ENCODE measurements at regions not wholly inside any gene's neighbourhood (a gene's known extent, or its start where the extent isn't known, plus 50 kb on each side); places are given as distances from the start of the nearest gene placed in this dataset.

DNA sequence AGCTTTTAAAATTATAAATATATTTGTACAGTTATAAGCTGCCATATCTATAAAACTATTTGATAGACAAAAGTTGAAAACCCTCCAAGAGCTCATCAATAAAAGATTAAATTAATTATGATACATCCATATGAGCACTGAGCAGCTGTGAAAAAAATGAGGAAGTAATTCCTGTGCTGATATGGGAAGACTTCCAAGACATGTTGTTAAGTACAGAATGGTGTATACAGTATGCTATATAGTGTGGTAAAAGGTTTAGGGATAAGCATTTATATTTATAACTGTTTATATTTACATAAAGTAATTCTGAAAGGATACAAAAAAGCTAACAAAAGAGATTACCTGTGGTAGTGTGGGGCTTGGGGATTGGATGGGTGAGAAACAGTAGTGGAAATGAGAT lies 92.8 kb upstream of the BMP2K start:
- ChIA-PET CTCF (ENCODE audit: partially characterized antibody) (no interaction called here), POLR2A (ENCODE audit: partially characterized antibody) (no interaction called here)
- H3K36me3 ChIP-seq (ENCODE audit: insufficient read depth, low read length), result no peaks in the 10 kb centered on the region
- no peak for DNase-seq
- H3K27me3 ChIP-seq (ENCODE audit: insufficient read depth, low read length), result no peaks in the 10 kb centered on the region
- H3K9me3 ChIP-seq (ENCODE audit: control insufficient read depth in 1 of 2, low read length in 2 of 2), result no peaks in the 10 kb centered on the region
- H3K4me3 Mint-ChIP-seq, result no peak overlapping the region
- no peaks in the 10 kb centered on the region for H3K36me3 Mint-ChIP-seq
- peaks cover 0 to 1% of the 10 kb centered on the region in 2 donors for H3K27me3 Mint-ChIP-seq
- no peaks in the 10 kb centered on the region for H3K4me1 ChIP-seq (ENCODE audit: insufficient read depth, low read length)
- no peak overlapping the region for H3K27ac Mint-ChIP-seq
- H3K9me3 Mint-ChIP-seq, result no peaks in the 10 kb centered on the region
- no peak overlapping the region for H3K27ac ChIP-seq (ENCODE audit: low read depth, low read length)
- intact Hi-C loops (cut with micrococcal nuclease), result no loop called here
- H3K4me1 Mint-ChIP-seq, result no peaks in the 10 kb centered on the region
- H3K4me3 ChIP-seq (ENCODE audit: low read length in 2 of 2), result no peak overlapping the region

DNA sequence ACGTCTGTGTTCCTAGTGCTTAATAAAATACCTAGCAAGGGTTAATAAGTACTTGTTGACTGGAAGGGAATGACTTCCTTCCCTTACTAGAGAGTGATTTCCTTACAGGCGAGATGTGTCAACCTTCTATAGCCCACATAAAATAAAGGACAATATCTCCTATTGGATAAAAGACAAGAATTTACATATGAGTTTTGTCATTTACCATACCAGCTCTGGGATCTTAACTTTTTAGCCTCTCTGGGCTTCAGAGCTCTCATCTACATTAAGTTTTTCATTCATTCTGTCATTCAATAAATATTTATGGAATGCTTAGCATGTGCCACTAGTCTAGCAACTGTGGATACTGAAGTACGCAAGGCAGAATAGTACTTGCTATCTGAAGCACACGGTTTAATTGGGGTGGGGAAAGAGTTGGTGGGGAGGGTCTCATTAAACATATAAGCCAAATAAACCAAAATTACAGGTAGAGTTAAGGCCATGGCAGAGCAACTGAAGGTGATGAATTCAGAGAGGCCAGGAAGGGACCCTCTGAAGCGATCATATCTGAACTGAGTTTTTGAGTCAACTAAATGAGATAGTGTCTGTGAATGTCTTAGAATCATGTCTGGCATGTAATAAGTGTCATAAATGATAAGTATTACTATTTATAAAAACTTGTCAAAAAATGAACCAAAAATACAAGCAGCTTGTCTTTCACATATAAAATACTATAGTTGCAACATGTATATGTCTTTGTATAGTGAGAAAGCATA lies 91.6 kb upstream of the BMP2K start:
- intact Hi-C loops (cut with micrococcal nuclease), result no loop called here
- H3K27ac ChIP-seq (ENCODE audit: low read depth, low read length), result no peak overlapping the region
- ChIA-PET POLR2A (ENCODE audit: partially characterized antibody) (no interaction called here), CTCF (ENCODE audit: partially characterized antibody) (interaction anchor here (1.2 kb wide), 1 partner anchor 11 kb away, joined by 3 read pairs; no protein-coding TSS in a partner anchor)
- no peaks in the 10 kb centered on the region for H3K36me3 ChIP-seq (ENCODE audit: insufficient read depth, low read length)
- no peak for DNase-seq
- H3K4me3 Mint-ChIP-seq, result no peak overlapping the region
- H3K4me3 ChIP-seq (ENCODE audit: low read length in 2 of 2), result no peak overlapping the region
- no peaks in the 10 kb centered on the region for H3K36me3 Mint-ChIP-seq
- peaks cover 0 to 1% of the 10 kb centered on the region in 2 donors for H3K27me3 Mint-ChIP-seq
- no peak overlapping the region for H3K27ac Mint-ChIP-seq
- no peaks in the 10 kb centered on the region for H3K27me3 ChIP-seq (ENCODE audit: insufficient read depth, low read length)
- H3K9me3 ChIP-seq (ENCODE audit: control insufficient read depth in 1 of 2, low read length in 2 of 2), result no peaks in the 10 kb centered on the region
- H3K4me1 ChIP-seq (ENCODE audit: insufficient read depth, low read length), result no peaks in the 10 kb centered on the region
- no peaks in the 10 kb centered on the region for H3K9me3 Mint-ChIP-seq
- H3K4me1 Mint-ChIP-seq, result no peaks in the 10 kb centered on the region

- Mint-ChIP-seq H3K4me1 (peaks cover 0 to 3% (median 0%) of the 10 kb centered on the region in 4 donors), H3K27ac (no peak overlapping the region), H3K4me3 (no peak overlapping the region), H3K9me3 (no peaks in the 10 kb centered on the region), H3K27me3 (no peaks in the 10 kb centered on the region), H3K36me3 (no peaks in the 10 kb centered on the region)
- DNase-seq, result no peak
- no peaks in the 10 kb centered on the region for H3K27me3 ChIP-seq (ENCODE audit: insufficient read depth, low read length)
- intact Hi-C loops (cut with micrococcal nuclease), result no loop called here
- no peaks in the 10 kb centered on the region for H3K4me1 ChIP-seq (ENCODE audit: insufficient read depth, low read length)
- no peak overlapping the region for H3K27ac ChIP-seq (ENCODE audit: low read depth, low read length)
- no peak overlapping the region for H3K4me3 ChIP-seq (ENCODE audit: low read length in 2 of 2)
- POLR2A ChIA-PET (ENCODE audit: partially characterized antibody), result no interaction called here
- H3K36me3 ChIP-seq (ENCODE audit: insufficient read depth, low read length), result no peaks in the 10 kb centered on the region
- H3K9me3 ChIP-seq (ENCODE audit: control insufficient read depth in 1 of 2, low read length in 2 of 2), result no peaks in the 10 kb centered on the region
- CTCF ChIA-PET (ENCODE audit: partially characterized antibody), result interaction anchor here (0.7 kb wide), 1 partner anchor 134 kb away, joined by 3 read pairs; no protein-coding TSS in a partner anchor
Measured at GRCh38 chr4:78687818-78688217, 88.3 kb upstream of the BMP2K start.

DNA sequence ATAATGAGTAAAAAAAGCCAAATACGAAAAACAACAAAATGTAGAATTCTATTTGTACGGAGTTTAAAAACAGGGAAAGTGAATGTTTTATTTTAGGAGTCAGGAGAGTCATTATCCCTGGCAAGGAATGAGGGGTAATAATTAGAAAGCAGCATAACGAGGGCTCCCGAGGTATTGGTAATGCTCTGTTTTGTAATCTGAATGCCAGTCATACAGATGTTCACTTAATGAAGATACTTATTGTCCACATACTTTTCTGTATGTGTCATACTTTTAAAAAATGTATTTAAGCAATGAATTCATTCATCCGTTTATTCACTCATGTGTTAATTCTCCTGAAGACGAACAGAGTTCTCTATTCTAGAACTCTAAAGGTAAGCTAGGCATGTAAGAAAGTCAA lies 87.8 kb upstream of the BMP2K start:
- H3K27ac ChIP-seq (ENCODE audit: low read depth, low read length), result no peak overlapping the region
- H3K27me3 ChIP-seq (ENCODE audit: insufficient read depth, low read length), result no peaks in the 10 kb centered on the region
- intact Hi-C loops (cut with micrococcal nuclease), result no loop called here
- Mint-ChIP-seq H3K9me3 (no peaks in the 10 kb centered on the region), H3K4me3 (no peak overlapping the region), H3K4me1 (peaks cover 0 to 3% (median 0%) of the 10 kb centered on the region in 4 donors), H3K36me3 (no peaks in the 10 kb centered on the region), H3K27ac (no peak overlapping the region), H3K27me3 (no peaks in the 10 kb centered on the region)
- no peak overlapping the region for H3K4me3 ChIP-seq (ENCODE audit: low read length in 2 of 2)
- H3K4me1 ChIP-seq (ENCODE audit: insufficient read depth, low read length), result no peaks in the 10 kb centered on the region
- ChIA-PET CTCF (ENCODE audit: partially characterized antibody) (interaction anchor here (0.7 kb wide), 1 partner anchor 134 kb away, joined by 3 read pairs; no protein-coding TSS in a partner anchor), POLR2A (ENCODE audit: partially characterized antibody) (no interaction called here)
- no peaks in the 10 kb centered on the region for H3K9me3 ChIP-seq (ENCODE audit: control insufficient read depth in 1 of 2, low read length in 2 of 2)
- DNase-seq, result no peak
- no peaks in the 10 kb centered on the region for H3K36me3 ChIP-seq (ENCODE audit: insufficient read depth, low read length)

- Mint-ChIP-seq H3K4me1 (peaks cover 0 to 3% (median 0%) of the 10 kb centered on the region in 4 donors), H3K27me3 (no peaks in the 10 kb centered on the region), H3K36me3 (no peaks in the 10 kb centered on the region), H3K4me3 (no peak overlapping the region), H3K9me3 (no peaks in the 10 kb centered on the region), H3K27ac (no peak overlapping the region)
- Histone ChIP-seq H3K36me3 (ENCODE audit: insufficient read depth, low read length) (no peaks in the 10 kb centered on the region), H3K4me1 (ENCODE audit: insufficient read depth, low read length) (no peaks in the 10 kb centered on the region), H3K27ac (ENCODE audit: low read depth, low read length) (no peak overlapping the region), H3K4me3 (ENCODE audit: low read length in 2 of 2) (no peak overlapping the region), H3K27me3 (ENCODE audit: insufficient read depth, low read length) (no peaks in the 10 kb centered on the region), H3K9me3 (ENCODE audit: control insufficient read depth in 1 of 2, low read length in 2 of 2) (no peaks in the 10 kb centered on the region)
- CTCF ChIA-PET (ENCODE audit: partially characterized antibody), result no interaction called here
- POLR2A ChIA-PET (ENCODE audit: partially characterized antibody), result no interaction called here
- no peak for DNase-seq
- intact Hi-C loops (cut with micrococcal nuclease), result no loop called here
Measured at GRCh38 chr4:78689261-78689660, 86.9 kb upstream of the BMP2K start.

GRCh38 chr4:78689700-78690323 lies 86.3 kb upstream of the BMP2K start:
- intact Hi-C loops (cut with micrococcal nuclease), result no loop called here
- peaks cover 0 to 3% (median 0%) of the 10 kb centered on the region in 4 donors for H3K4me1 Mint-ChIP-seq

GRCh38 chr4:78691334-78691754 lies 84.8 kb upstream of the BMP2K start:
- no peak for DNase-seq
- H3K4me3 Mint-ChIP-seq, result no peak overlapping the region
- H3K9me3 ChIP-seq (ENCODE audit: control insufficient read depth in 1 of 2, low read length in 2 of 2), result no peaks in the 10 kb centered on the region
- POLR2A ChIA-PET (ENCODE audit: partially characterized antibody), result no interaction called here
- no peaks in the 10 kb centered on the region for H3K27me3 ChIP-seq (ENCODE audit: insufficient read depth, low read length)
- H3K36me3 ChIP-seq (ENCODE audit: insufficient read depth, low read length), result no peaks in the 10 kb centered on the region
- H3K4me1 ChIP-seq (ENCODE audit: insufficient read depth, low read length), result no peaks in the 10 kb centered on the region
- H3K4me1 Mint-ChIP-seq, result peaks cover 0 to 3% (median 0%) of the 10 kb centered on the region in 4 donors
- intact Hi-C loops (cut with micrococcal nuclease), result no loop called here
- no peak overlapping the region for H3K4me3 ChIP-seq (ENCODE audit: low read length in 2 of 2)
- CTCF ChIA-PET (ENCODE audit: partially characterized antibody), result no interaction called here
- no peaks in the 10 kb centered on the region for H3K9me3 Mint-ChIP-seq
- no peak overlapping the region for H3K27ac ChIP-seq (ENCODE audit: low read depth, low read length)
- H3K27me3 Mint-ChIP-seq, result no peaks in the 10 kb centered on the region
- no peaks in the 10 kb centered on the region for H3K36me3 Mint-ChIP-seq
- no peak overlapping the region for H3K27ac Mint-ChIP-seq

More at GRCh38 chr4:78689700-78690323, 86.3 kb upstream of the BMP2K start:
- Mint-ChIP-seq H3K36me3 (no peaks in the 10 kb centered on the region), H3K4me3 (peak overlapping the region in 1 of 8 donors; percentile 46), H3K27ac (peak overlapping the region in 1 of 7 donors; percentile 50), H3K9me3 (no peaks in the 10 kb centered on the region), H3K27me3 (no peaks in the 10 kb centered on the region)
- H3K27me3 ChIP-seq (ENCODE audit: insufficient read depth, low read length), result no peaks in the 10 kb centered on the region
- no peak for DNase-seq
- H3K27ac ChIP-seq (ENCODE audit: low read depth, low read length), result no peak overlapping the region
- H3K9me3 ChIP-seq (ENCODE audit: control insufficient read depth in 1 of 2, low read length in 2 of 2), result no peaks in the 10 kb centered on the region
- ChIA-PET POLR2A (ENCODE audit: partially characterized antibody) (no interaction called here), CTCF (ENCODE audit: partially characterized antibody) (no interaction called here)
- H3K36me3 ChIP-seq (ENCODE audit: insufficient read depth, low read length), result no peaks in the 10 kb centered on the region
- H3K4me3 ChIP-seq (ENCODE audit: low read length in 2 of 2), result no peak overlapping the region
- no peaks in the 10 kb centered on the region for H3K4me1 ChIP-seq (ENCODE audit: insufficient read depth, low read length)

All from CD4-positive, alpha-beta memory T cell (primary cell).